Natural killer cell treated with Interleukin-12 subunit alpha and Interleukin-12 subunit beta and Interleukin-15 and Interleukin-18, amount 100 ng/mL, for 72 hours (primary cell): ENCODE measurements at regions not wholly inside any gene's neighbourhood (a gene's known extent, or its start where the extent isn't known, plus 50 kb on each side); places are given as distances from the start of the nearest gene placed in this dataset.
A peak's percentile ranks its signal among the peaks of the same experiment; 100 is the strongest.
"Not testable (repeated sequence)": the region's sequence is repeated elsewhere in the genome, so short reads cannot be mapped to it uniquely, and the experiment has no call there.

ENCODE experiments used
- ATAC-seq, 2 donors: fragments of 150-1000 bp; cut with Tn5 transposase in 1 of 2; sonication (Bioruptor Pico), chemical (Tn5 transposase) in 1 of 2; 2 replicates each; pipeline ENCODE4 v1.10.0; 2021
- DNase-seq: peaks from one replicate; pipeline ENCODE4 v3.0.0; 2022; ENCODE audit warnings: low spot score
- H3K27ac Mint-ChIP-seq, 2 donors: 1 replicate in 1 of 2; 2 replicates in 1 of 2; pipeline ENCODE4 v1.8.0; 2022; ENCODE audit warnings: mixed read lengths in 2 of 2, mild to moderate bottlenecking in 1 of 2, moderate library complexity in 1 of 2
- H3K27me3 Mint-ChIP-seq, 2 donors: 1 replicate in 1 of 2; 2 replicates in 1 of 2; pipeline ENCODE4 v1.8.0; 2022; ENCODE audit warnings: mixed read lengths in 2 of 2
- H3K36me3 Mint-ChIP-seq: one replicate; pipeline ENCODE4 v1.8.0; 2022; ENCODE audit warnings: mixed read lengths
- H3K4me1 Mint-ChIP-seq, 2 donors: 1 replicate in 1 of 2; 2 replicates in 1 of 2; pipeline ENCODE4 v1.8.0; 2022; ENCODE audit warnings: low read depth in 2 of 2, mixed read lengths in 2 of 2, mild to moderate bottlenecking in 1 of 2
- H3K4me3 Mint-ChIP-seq: one replicate; pipeline ENCODE4 v1.8.0; 2022; ENCODE audit warnings: mixed read lengths
- H3K9me3 Mint-ChIP-seq: 2 replicates; pipeline ENCODE4 v1.8.0; 2022; ENCODE audit warnings: mixed read lengths

GRCh38 chr7:64469673-64470072 lies 93.2 kb downstream of the ZNF680 start:
- Mint-ChIP-seq H3K27ac (no peak overlapping the region), H3K27me3 (no peaks in the 10 kb centered on the region), H3K4me1 (no peaks in the 10 kb centered on the region), H3K9me3 (peaks cover 4% of the 10 kb centered on the region), H3K36me3 (peaks cover 21% of the 10 kb centered on the region), H3K4me3 (no peak overlapping the region)
- ATAC-seq (no peak), DNase-seq (no peak)

GRCh38 chr7:64465551-64465950 lies 97.3 kb downstream of the ZNF680 start:
- Mint-ChIP-seq H3K4me1 (no peaks in the 10 kb centered on the region), H3K4me3 (no peak overlapping the region), H3K36me3 (peaks cover 21% of the 10 kb centered on the region), H3K27ac (no peak overlapping the region), H3K27me3 (no peaks in the 10 kb centered on the region), H3K9me3 (peaks cover 4% of the 10 kb centered on the region)
- no peak for DNase-seq
- ATAC-seq = no peak

GRCh38 chr7:64463636-64464375 lies 99.1 kb downstream of the ZNF680 start:
- Mint-ChIP-seq H3K36me3 (peaks cover 12% of the 10 kb centered on the region), H3K4me3 (no peak overlapping the region), H3K9me3 (peaks cover 3% of the 10 kb centered on the region), H3K27me3 (no peaks in the 10 kb centered on the region), H3K27ac (no peak overlapping the region), H3K4me1 (no peaks in the 10 kb centered on the region)
- DNase-seq (peak; percentile 68), ATAC-seq (peak in 1 of 2 donors; percentile 91)

- not testable (repeated sequence) for H3K4me1 Mint-ChIP-seq, ATAC-seq
Observed at GRCh38 chr7:64459858-64460257, 103.0 kb downstream of the ZNF680 start.

GRCh38 chr7:64433590-64433989 lies 119.8 kb downstream of the ZNF736 start:
- ATAC-seq (no peak), DNase-seq (no peak)
- Mint-ChIP-seq H3K4me3 (no peak overlapping the region), H3K27ac (no peak overlapping the region), H3K9me3 (peaks cover 11% of the 10 kb centered on the region), H3K4me1 (no peaks in the 10 kb centered on the region), H3K36me3 (no peaks in the 10 kb centered on the region), H3K27me3 (no peaks in the 10 kb centered on the region)

More at GRCh38 chr7:64459858-64460257, 103.0 kb downstream of the ZNF680 start:
- not testable (repeated sequence) for H3K27ac Mint-ChIP-seq, H3K9me3 Mint-ChIP-seq, H3K36me3 Mint-ChIP-seq, H3K4me3 Mint-ChIP-seq, H3K27me3 Mint-ChIP-seq, DNase-seq

GRCh38 chr7:64431838-64432237 lies 118.1 kb downstream of the ZNF736 start:
- no peak for DNase-seq
- peaks cover 11% of the 10 kb centered on the region for H3K9me3 Mint-ChIP-seq
- H3K27me3 Mint-ChIP-seq = no peaks in the 10 kb centered on the region
- no peaks in the 10 kb centered on the region for H3K4me1 Mint-ChIP-seq
- no peak overlapping the region for H3K27ac Mint-ChIP-seq
- no peaks in the 10 kb centered on the region for H3K36me3 Mint-ChIP-seq
- no peak for ATAC-seq
- no peak overlapping the region for H3K4me3 Mint-ChIP-seq

GRCh38 chr7:64429232-64429631 lies 115.5 kb downstream of the ZNF736 start:
- Mint-ChIP-seq H3K27me3 (no peaks in the 10 kb centered on the region), H3K36me3 (no peaks in the 10 kb centered on the region), H3K9me3 (peaks cover 16% of the 10 kb centered on the region), H3K27ac (no peak overlapping the region), H3K4me3 (no peak overlapping the region), H3K4me1 (no peaks in the 10 kb centered on the region)
- ATAC-seq = no peak
- no peak for DNase-seq

- H3K36me3 Mint-ChIP-seq = not testable (repeated sequence)
Observed at GRCh38 chr7:64425436-64425835, 111.7 kb downstream of the ZNF736 start.

GRCh38 chr7:64407148-64407547 lies 93.4 kb downstream of the ZNF736 start:
- no peaks in the 10 kb centered on the region for H3K4me1 Mint-ChIP-seq
- H3K9me3 Mint-ChIP-seq = peaks cover 11% of the 10 kb centered on the region
- H3K27me3 Mint-ChIP-seq = no peaks in the 10 kb centered on the region
- no peak overlapping the region for H3K4me3 Mint-ChIP-seq
- no peak for DNase-seq
- H3K36me3 Mint-ChIP-seq = peaks cover 5% of the 10 kb centered on the region
- no peak overlapping the region for H3K27ac Mint-ChIP-seq
- no peak for ATAC-seq

More at GRCh38 chr7:64425436-64425835, 111.7 kb downstream of the ZNF736 start:
- not testable (repeated sequence) for DNase-seq, H3K4me1 Mint-ChIP-seq, H3K27me3 Mint-ChIP-seq, ATAC-seq, H3K4me3 Mint-ChIP-seq, H3K27ac Mint-ChIP-seq
- H3K9me3 Mint-ChIP-seq = peaks cover 11% of the 10 kb centered on the region
